ENCODE measurements at regions not wholly inside any gene's neighbourhood (a gene's known extent, or its start where the extent isn't known, plus 50 kb on each side); places are given as distances from the start of the nearest gene placed in this dataset.
A peak's percentile ranks its signal among the peaks of the same experiment; 100 is the strongest.

GRCh38 chr5:67267512-67268216 lies 71.1 kb upstream of the CD180 start:
- Histone ChIP-seq H3K4me2 (peak overlapping the region; percentile 81), H3K4me1 (peaks cover 32% of the 10 kb centered on the region), H3K9me3 (no peaks in the 10 kb centered on the region), H3K4me3 (no peak overlapping the region), H3K27ac (peak overlapping the region; percentile 74 to 87)
- no peak for FAIRE-seq
- TF ChIP-seq NR3C1 (IDR thresholded peaks at IDR 0.05) (no peak), CHD4 (IDR thresholded peaks at IDR 0.05; ENCODE audit: borderline replicate concordance) (no peak)
- WGBS (ENCODE audit: missing lambda C conversion rate), result 31% methylated on average over 6 of the region's 7 CpGs
- no peak for DNase-seq (ENCODE audit: low read depth in 1 of 2, low spot score in 1 of 2)
- POLR2A ChIA-PET, result no interaction called here
- ATAC-seq, result peak; percentile 8 to 40; a peak in 4 of 6 replicates
- CTCF ChIA-PET, result interaction anchor here (0.6 to 1.6 kb wide), 3 partner anchors 10 to 985 kb away, joined by 3 read pairs; no protein-coding TSS in a partner anchor

- ChIA-PET CTCF (interaction anchor here (1.6 kb wide), 1 partner anchor 986 kb away, joined by 3 read pairs; no protein-coding TSS in a partner anchor), POLR2A (no interaction called here)
- Histone ChIP-seq H3K4me1 (peaks cover 32% of the 10 kb centered on the region), H3K4me3 (no peak overlapping the region), H3K4me2 (peak overlapping the region; percentile 81), H3K9me3 (no peaks in the 10 kb centered on the region), H3K27ac (peak overlapping the region; percentile 74 to 87)
- WGBS (ENCODE audit: missing lambda C conversion rate), result 70% methylated on average over 6 of the region's 6 CpGs
- ATAC-seq, result no peak
- no peak for DNase-seq (ENCODE audit: low read depth in 1 of 2, low spot score in 1 of 2)
- no peak for TF ChIP-seq ZSCAN20 (CRISPR knock-in tag; IDR thresholded peaks at IDR 0.05)
- peak; percentile 76 for TF ChIP-seq ZC3H11A (IDR thresholded peaks at IDR 0.05)
- FAIRE-seq, result no peak
Observed at GRCh38 chr5:67266654-67267350, 70.2 kb upstream of the CD180 start.

GRCh38 chr5:67265951-67266350 lies 69.4 kb upstream of the CD180 start:
- no peak overlapping the region for H3K4me3 ChIP-seq
- H3K4me2 ChIP-seq, result no peak overlapping the region
- H3K9me3 ChIP-seq, result no peaks in the 10 kb centered on the region
- H3K27ac ChIP-seq, result peak overlapping the region in 1 of 2 experiments; percentile 87; a peak in 2 of 6 replicates
- FAIRE-seq, result no peak
- H3K4me1 ChIP-seq, result peaks cover 32% of the 10 kb centered on the region
- ChIA-PET POLR2A (no interaction called here), CTCF (interaction anchor here (0.9 to 1.6 kb wide), 2 partner anchors 20 to 986 kb away, joined by 3 to 4 read pairs; no protein-coding TSS in a partner anchor)
- DNase-seq (ENCODE audit: low read depth in 1 of 2, low spot score in 1 of 2), result no peak
- ATAC-seq, result no peak
- 93% methylated on average over 1 of the region's 1 CpG for WGBS (ENCODE audit: missing lambda C conversion rate)
- TF ChIP-seq ELK1 (IDR thresholded peaks at IDR 0.05; ENCODE audit: low read depth, low read length), result no peak
- TF ChIP-seq CTCF (IDR thresholded peaks at IDR 0.05), result no peak
- no peak for TF ChIP-seq USF2 (IDR thresholded peaks at IDR 0.05)

GRCh38 chr5:67263656-67264408 lies 67.2 kb upstream of the CD180 start:
- Histone ChIP-seq H3K4me1 (peaks cover 17% of the 10 kb centered on the region), H3K27ac (peak overlapping the region in 1 of 2 experiments; percentile 1; a peak in 1 of 6 replicates), H3K4me2 (no peak overlapping the region), H3K9me3 (no peaks in the 10 kb centered on the region), H3K4me3 (no peak overlapping the region)
- no peak for ATAC-seq
- no peak for FAIRE-seq
- 58% methylated on average over 4 of the region's 4 CpGs for WGBS (ENCODE audit: missing lambda C conversion rate)
- ChIA-PET POLR2A (no interaction called here), CTCF (interaction anchor here (0.8 to 3.9 kb wide), 3 partner anchors 17 to 31 kb away, joined by 3 to 21 read pairs (median 3); no protein-coding TSS in a partner anchor)
- DNase-seq (ENCODE audit: low read depth in 1 of 2, low spot score in 1 of 2), result no peak
- TF ChIP-seq RARB (CRISPR knock-in tag; IDR thresholded peaks at IDR 0.05) (no peak), HES2 (IDR thresholded peaks at IDR 0.05) (no peak), MAZ (IDR thresholded peaks at IDR 0.05; ENCODE audit: borderline replicate concordance, low read depth, low read length) (no peak), EHF (CRISPR knock-in tag; IDR thresholded peaks at IDR 0.05) (no peak), CBX2 (IDR thresholded peaks at IDR 0.05; ENCODE audit: borderline replicate concordance, low read depth) (no peak), CHD4 (IDR thresholded peaks at IDR 0.05; ENCODE audit: borderline replicate concordance) (no peak), MYC (IDR thresholded peaks at IDR 0.05; ENCODE audit: borderline replicate concordance, low read length) (no peak), BHLHE40 (IDR thresholded peaks at IDR 0.05; ENCODE audit: low read depth, low read length) (no peak), HOXA7 (CRISPR knock-in tag; IDR thresholded peaks at IDR 0.05) (no peak), HOXB13 (CRISPR knock-in tag; IDR thresholded peaks at IDR 0.05; ENCODE audit: low read depth) (no peak)
